ENCODE measurements at regions not wholly inside any gene's neighbourhood (a gene's known extent, or its start where the extent isn't known, plus 50 kb on each side); places are given as distances from the start of the nearest gene placed in this dataset.
"Not testable (repeated sequence)": the region's sequence is repeated elsewhere in the genome, so short reads cannot be mapped to it uniquely, and the experiment has no call there.

- H3K4me2 ChIP-seq = no peak overlapping the region
- no peak overlapping the region for H3K9ac ChIP-seq
Observed at GRCh38 chr10:29229258-29229705, 59.6 kb upstream of the LYZL1 start.

GRCh38 chr10:29236910-29237309, 52.0 kb upstream of the LYZL1 start:
- not testable (repeated sequence) for H3K27ac ChIP-seq; H3K4me3 ChIP-seq; H3K36me3 ChIP-seq; H4K20me1 ChIP-seq; H3K9me3 ChIP-seq (replicated peaks in 1 of 11); H3K4me2 ChIP-seq; H3K9ac ChIP-seq; H3K27me3 ChIP-seq
- peaks cover 10 to 22% (median 18%) of the 10 kb centered on the region in 10 experiments for H3K4me1 ChIP-seq

More at GRCh38 chr10:29229258-29229705, 59.6 kb upstream of the LYZL1 start:
- Histone ChIP-seq H3K27me3 (no peaks in the 10 kb centered on the region), H3K9me3 (replicated peaks in 1 of 11) (no peaks in the 10 kb centered on the region), H4K20me1 (no peaks in the 10 kb centered on the region), H3K36me3 (no peaks in the 10 kb centered on the region), H3K4me1 (no peaks in the 10 kb centered on the region; a peak in 1 of 20 replicates), H3K27ac (no peak overlapping the region), H3K4me3 (no peak overlapping the region)
- no peak for TF ChIP-seq Cebpa-rat (IDR thresholded peaks at IDR 0.05)

DNA sequence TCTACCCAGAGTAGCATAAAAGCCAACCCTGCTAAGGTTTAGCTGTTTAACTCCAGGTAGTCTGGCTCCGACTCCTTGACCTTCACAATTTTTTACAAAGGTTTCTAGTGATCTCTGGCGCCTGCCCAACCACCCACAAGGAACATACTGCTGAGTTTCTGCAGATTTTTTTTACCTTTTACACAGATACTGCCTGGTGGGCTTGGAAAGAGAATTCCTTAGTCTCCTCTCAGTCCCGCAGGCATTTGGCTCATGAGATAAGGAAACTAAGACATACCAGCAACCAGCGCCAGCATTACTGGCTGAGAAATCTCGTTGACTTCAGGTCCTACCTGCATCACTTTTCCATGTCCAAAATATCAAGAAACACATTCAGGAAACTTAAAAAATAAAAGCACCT, 51.1 kb upstream of the LYZL1 start:
- no peak for TF ChIP-seq Cebpa-rat (IDR thresholded peaks at IDR 0.05)
- Histone ChIP-seq H3K4me2 (no peak overlapping the region), H3K9ac (no peak overlapping the region), H4K20me1 (no peaks in the 10 kb centered on the region), H3K4me1 (peaks cover 11 to 22% (median 18%) of the 10 kb centered on the region in 10 experiments), H3K27me3 (no peaks in the 10 kb centered on the region), H3K4me3 (no peak overlapping the region), H3K36me3 (no peaks in the 10 kb centered on the region), H3K9me3 (replicated peaks in 1 of 11) (no peaks in the 10 kb centered on the region), H3K27ac (no peak overlapping the region)

DNA sequence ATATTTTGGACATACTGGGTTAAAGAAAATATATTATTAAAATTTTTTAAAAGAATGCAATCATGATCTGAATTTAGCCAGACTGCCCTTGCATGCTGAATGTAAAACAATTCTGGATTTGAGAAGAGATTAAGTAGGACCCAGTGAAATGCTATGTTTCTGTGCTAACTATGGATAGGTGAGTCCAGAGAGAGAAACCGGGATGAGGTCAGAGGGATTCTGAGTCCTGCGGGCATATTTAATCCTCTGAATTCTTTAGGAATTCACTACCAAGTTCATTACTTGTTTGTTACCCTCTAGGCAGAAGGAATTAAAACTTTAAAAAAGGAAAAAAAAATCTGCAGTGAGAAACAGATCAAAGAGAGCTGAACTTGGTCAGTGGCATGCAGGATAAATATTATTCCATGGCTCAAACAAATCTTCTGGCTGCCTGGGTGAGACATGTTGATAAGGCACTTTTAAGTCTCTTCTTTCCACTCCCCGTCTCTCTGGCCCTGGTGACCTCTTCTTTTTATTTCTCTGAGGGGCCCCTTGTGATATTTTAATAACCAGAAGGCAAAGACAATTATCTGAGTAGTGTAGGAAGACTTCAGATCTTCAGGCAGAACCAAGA, 50.2 kb upstream of the LYZL1 start:
- peak overlapping the region in 10 of 11 experiments; percentile 38 to 80 (median 73); a peak in 19 of 22 replicates for H3K4me2 ChIP-seq
- no peaks in the 10 kb centered on the region for H3K27me3 ChIP-seq
- peak overlapping the region in 4 of 11 experiments; percentile 28 to 42 (median 42); a peak in 4 of 22 replicates for H3K27ac ChIP-seq
- no peak overlapping the region; a peak in 1 of 22 replicates for H3K9ac ChIP-seq
- peaks cover 11 to 22% (median 18%) of the 10 kb centered on the region in 10 experiments for H3K4me1 ChIP-seq
- no peaks in the 10 kb centered on the region; a peak in 1 of 22 replicates for H3K9me3 ChIP-seq (replicated peaks in 1 of 11)
- TF ChIP-seq Cebpa-rat (IDR thresholded peaks at IDR 0.05) = no peak
- H3K4me3 ChIP-seq = 0 out of 20 replicates have a peak overlapping the region, but pooled peaks of 1 of the 10 experiments have one; percentile 8
- no peaks in the 10 kb centered on the region for H4K20me1 ChIP-seq
- no peaks in the 10 kb centered on the region for H3K36me3 ChIP-seq
